VCaP (cell line): ENCODE measurements at regions not wholly inside any gene's neighbourhood (a gene's known extent, or its start where the extent isn't known, plus 50 kb on each side); places are given as distances from the start of the nearest gene placed in this dataset.

Experiments
- H3K27ac ChIP-seq: fragments of 450-650 bp; 2 replicates; pipeline ENCODE4 v1.5.1; 2017
- CTCF ChIP-seq: fragments of 450-650 bp; conservative IDR thresholded peaks from 2 replicates; pipeline ENCODE4 v1.5.1; 2017; ENCODE audit warnings: mild to moderate bottlenecking, moderate library complexity

GRCh38 chr10:62548686-62549085 lies 174.5 kb downstream of the ZNF365 start:
- no peak overlapping the region for H3K27ac ChIP-seq

GRCh38 chr10:62550173-62550572 lies 176.0 kb downstream of the ZNF365 start:
- no peak for TF ChIP-seq CTCF
- no peak overlapping the region for H3K27ac ChIP-seq

More at GRCh38 chr10:62548686-62549085, 174.5 kb downstream of the ZNF365 start:
- TF ChIP-seq CTCF = no peak

- H3K27ac ChIP-seq = no peak overlapping the region
Measured at GRCh38 chr10:62554632-62555199, 180.5 kb downstream of the ZNF365 start.

GRCh38 chr10:62559481-62560200 lies 185.5 kb downstream of the ZNF365 start:
- H3K27ac ChIP-seq = no peak overlapping the region
- TF ChIP-seq CTCF = no peak

More at GRCh38 chr10:62554632-62555199, 180.5 kb downstream of the ZNF365 start:
- TF ChIP-seq CTCF = peak; percentile 63

GRCh38 chr10:62560201-62560819 lies 186.1 kb downstream of the ZNF365 start:
- TF ChIP-seq CTCF = no peak

GRCh38 chr10:62561151-62561550 lies 187.0 kb downstream of the ZNF365 start:
- TF ChIP-seq CTCF = no peak
- H3K27ac ChIP-seq = no peak overlapping the region

More at GRCh38 chr10:62560201-62560819, 186.1 kb downstream of the ZNF365 start:
- H3K27ac ChIP-seq = no peak overlapping the region

- H3K27ac ChIP-seq = no peak overlapping the region
- TF ChIP-seq CTCF = no peak
Measured at GRCh38 chr10:62562101-62562500, 187.9 kb downstream of the ZNF365 start.
